Vagina (tissue), 2 donors: ENCODE measurements at regions not wholly inside any gene's neighbourhood (a gene's known extent, or its start where the extent isn't known, plus 50 kb on each side); places are given as distances from the start of the nearest gene placed in this dataset.

Experiments used
- POLR2A ChIP-seq, 2 donors: fragments of 450-650 bp; IDR thresholded peaks; one replicate each; pipeline ENCODE4 v1.6.1; 2017; ENCODE audit warnings: antibody characterized with exemption in 2 of 2, mild to moderate bottlenecking in 2 of 2, moderate library complexity in 2 of 2
- POLR2AphosphoS5 ChIP-seq, 2 donors: sonication (generic); formaldehyde crosslinking; IDR thresholded peaks; one replicate each; pipeline ENCODE4 v1.9.0; 2017; ENCODE audit warnings: antibody characterized with exemption in 2 of 2, mild to moderate bottlenecking in 2 of 2, low read depth in 1 of 2; ENCODE audit not compliant: insufficient read depth in 1 of 2
- TF ChIP-seq, protein P1 (sequence below), 3 experiments: fragments of 450-650 bp in 2 of 3; fragments of 200-600 bp in 1 of 3; sonication (generic) in 1 of 3; IDR thresholded peaks; one replicate each; pipeline ENCODE4 v1.5.1; 2017 to 2019; ENCODE audit warnings: antibody characterized with exemption in 3 of 3, mild to moderate bottlenecking in 2 of 3, moderate library complexity in 2 of 3

DNA sequence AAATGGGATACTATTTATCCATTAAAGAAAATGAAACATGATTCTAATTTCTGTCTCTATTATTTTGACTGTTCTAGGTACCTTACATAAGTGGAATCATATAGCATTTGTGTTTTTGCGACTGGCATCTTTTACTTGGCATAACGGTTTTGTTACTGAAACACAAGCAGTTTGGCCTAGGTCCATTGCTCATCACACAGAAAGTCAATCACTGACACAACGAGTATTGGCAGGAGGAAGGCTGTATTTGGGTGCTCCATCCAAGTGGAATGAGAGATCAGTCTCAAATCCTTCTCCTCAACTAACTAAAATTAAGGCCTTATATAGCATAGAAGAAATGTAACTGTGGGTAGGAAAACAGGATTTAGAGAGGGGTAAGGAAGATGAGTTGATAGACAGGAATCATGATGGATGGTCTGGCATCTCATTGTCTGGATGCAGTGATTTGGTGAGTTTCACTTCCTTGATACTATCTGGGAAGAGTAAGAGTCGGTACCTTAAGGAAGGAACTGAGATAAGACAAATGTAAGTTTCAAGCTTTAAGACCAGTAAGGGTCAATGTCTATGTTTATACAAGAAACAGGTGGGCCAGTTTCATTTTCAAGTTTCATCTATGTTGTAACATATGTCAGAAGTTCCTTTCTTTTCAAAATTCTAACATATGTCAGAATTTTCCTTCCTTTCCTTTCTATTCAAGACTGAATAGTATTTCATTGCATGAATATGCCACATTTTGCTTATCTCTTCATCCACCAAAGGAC is 276.9 kb upstream of the RAB6C start:
- TF ChIP-seq, protein P1, sequence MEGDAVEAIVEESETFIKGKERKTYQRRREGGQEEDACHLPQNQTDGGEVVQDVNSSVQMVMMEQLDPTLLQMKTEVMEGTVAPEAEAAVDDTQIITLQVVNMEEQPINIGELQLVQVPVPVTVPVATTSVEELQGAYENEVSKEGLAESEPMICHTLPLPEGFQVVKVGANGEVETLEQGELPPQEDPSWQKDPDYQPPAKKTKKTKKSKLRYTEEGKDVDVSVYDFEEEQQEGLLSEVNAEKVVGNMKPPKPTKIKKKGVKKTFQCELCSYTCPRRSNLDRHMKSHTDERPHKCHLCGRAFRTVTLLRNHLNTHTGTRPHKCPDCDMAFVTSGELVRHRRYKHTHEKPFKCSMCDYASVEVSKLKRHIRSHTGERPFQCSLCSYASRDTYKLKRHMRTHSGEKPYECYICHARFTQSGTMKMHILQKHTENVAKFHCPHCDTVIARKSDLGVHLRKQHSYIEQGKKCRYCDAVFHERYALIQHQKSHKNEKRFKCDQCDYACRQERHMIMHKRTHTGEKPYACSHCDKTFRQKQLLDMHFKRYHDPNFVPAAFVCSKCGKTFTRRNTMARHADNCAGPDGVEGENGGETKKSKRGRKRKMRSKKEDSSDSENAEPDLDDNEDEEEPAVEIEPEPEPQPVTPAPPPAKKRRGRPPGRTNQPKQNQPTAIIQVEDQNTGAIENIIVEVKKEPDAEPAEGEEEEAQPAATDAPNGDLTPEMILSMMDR (IDR thresholded peaks at IDR 0.05), result no peak
- no peak for TF ChIP-seq POLR2A (IDR thresholded peaks at IDR 0.05)
- TF ChIP-seq POLR2AphosphoS5 (IDR thresholded peaks at IDR 0.05; ENCODE audit: insufficient read depth in 1 of 2, low read depth in 1 of 2), result no peak
